ENCODE measurements at regions not wholly inside any gene's neighbourhood (a gene's known extent, or its start where the extent isn't known, plus 50 kb on each side); places are given as distances from the start of the nearest gene placed in this dataset.

GRCh38 chr9:115374724-115375268 is 256.8 kb upstream of the TNC start:
- no peak for TF ChIP-seq CTCF (IDR thresholded peaks at IDR 0.05; ENCODE audit: borderline replicate concordance, extremely low read depth, low read length, poor library complexity, severe bottlenecking)
- no peak for TF ChIP-seq EZH2 (IDR thresholded peaks at IDR 0.05; ENCODE audit: borderline replicate concordance, low read depth, low read length, severe bottlenecking)

All from DND-41 (cell line).